ENCODE measurements at regions not wholly inside any gene's neighbourhood (a gene's known extent, or its start where the extent isn't known, plus 50 kb on each side); places are given as distances from the start of the nearest gene placed in this dataset.

- Histone ChIP-seq H3K27ac (ENCODE audit: low read length) (no peak overlapping the region), H3K36me3 (ENCODE audit: low read depth, low read length) (no peaks in the 10 kb centered on the region), H3F3A (ENCODE audit: low read length, unreplicated experiment) (no peaks in the 10 kb centered on the region), H3K9me2 (replicated peaks; ENCODE audit: low read length) (no peaks in the 10 kb centered on the region), H3K9me3 (ENCODE audit: low read length) (no peaks in the 10 kb centered on the region), H3K79me2 (ENCODE audit: low read length) (no peaks in the 10 kb centered on the region), H3K27me3 (ENCODE audit: low read length) (no peaks in the 10 kb centered on the region), H3K4me2 (ENCODE audit: low read length) (no peak overlapping the region), H3K9ac (ENCODE audit: low read length) (no peak overlapping the region), H2AFZ (ENCODE audit: low read length) (no peak overlapping the region), H4K20me1 (ENCODE audit: low read length) (no peaks in the 10 kb centered on the region), H3K4me1 (ENCODE audit: insufficient read depth, low read length) (no peaks in the 10 kb centered on the region), H3K4me3 (ENCODE audit: low read length) (no peak overlapping the region)
- TF ChIP-seq EZH2 (IDR thresholded peaks at IDR 0.05; ENCODE audit: low read length, unreplicated experiment): no peak
- no peak for TF ChIP-seq CTCF (conservative IDR thresholded peaks at IDR 0.05; ENCODE audit: low read depth, low read length)
- no peak for TF ChIP-seq EZH2phosphoT487 (IDR thresholded peaks at IDR 0.05; ENCODE audit: borderline replicate concordance, low read length)
- POLR2A ChIA-PET (ENCODE audit: unreplicated experiment): no interaction called here
- no peak for DNase-seq
- CTCF ChIA-PET: no interaction called here
- no TSS peak for BruUV-seq (replicated peaks)
- ATAC-seq: no peak
- intact Hi-C loops (cut with micrococcal nuclease): no loop called here
Measured at GRCh38 chr22:48592488-48592887, 1235.2 kb downstream of the BRD1 start.

GRCh38 chr22:48592066-48592345 is 1235.7 kb downstream of the BRD1 start:
- Histone ChIP-seq H3K4me3 (ENCODE audit: low read length) (no peak overlapping the region), H3K9me2 (replicated peaks; ENCODE audit: low read length) (no peaks in the 10 kb centered on the region), H3K36me3 (ENCODE audit: low read depth, low read length) (no peaks in the 10 kb centered on the region), H3K4me2 (ENCODE audit: low read length) (no peak overlapping the region), H3K79me2 (ENCODE audit: low read length) (no peaks in the 10 kb centered on the region), H3K9me3 (ENCODE audit: low read length) (no peaks in the 10 kb centered on the region), H2AFZ (ENCODE audit: low read length) (no peak overlapping the region), H3K27me3 (ENCODE audit: low read length) (no peaks in the 10 kb centered on the region), H4K20me1 (ENCODE audit: low read length) (no peaks in the 10 kb centered on the region), H3K4me1 (ENCODE audit: insufficient read depth, low read length) (no peaks in the 10 kb centered on the region), H3K9ac (ENCODE audit: low read length) (no peak overlapping the region), H3K27ac (ENCODE audit: low read length) (no peak overlapping the region), H3F3A (ENCODE audit: low read length, unreplicated experiment) (no peaks in the 10 kb centered on the region)
- DNase-seq (no peak), ATAC-seq (no peak)
- no TSS peak for BruUV-seq (replicated peaks)
- CTCF ChIA-PET: no interaction called here
- intact Hi-C loops (cut with micrococcal nuclease): no loop called here
- no peak for TF ChIP-seq CTCF (conservative IDR thresholded peaks at IDR 0.05; ENCODE audit: low read depth, low read length)
- no peak for TF ChIP-seq EZH2 (IDR thresholded peaks at IDR 0.05; ENCODE audit: low read length, unreplicated experiment)
- no peak for TF ChIP-seq EZH2phosphoT487 (IDR thresholded peaks at IDR 0.05; ENCODE audit: borderline replicate concordance, low read length)
- POLR2A ChIA-PET (ENCODE audit: unreplicated experiment): no interaction called here

GRCh38 chr22:48591286-48592065 is 1236.2 kb downstream of the BRD1 start:
- Histone ChIP-seq H3K9me2 (replicated peaks; ENCODE audit: low read length) (no peaks in the 10 kb centered on the region), H3K27ac (ENCODE audit: low read length) (no peak overlapping the region), H3K79me2 (ENCODE audit: low read length) (no peaks in the 10 kb centered on the region), H3K4me1 (ENCODE audit: insufficient read depth, low read length) (no peaks in the 10 kb centered on the region), H4K20me1 (ENCODE audit: low read length) (no peaks in the 10 kb centered on the region), H3K27me3 (ENCODE audit: low read length) (no peaks in the 10 kb centered on the region), H3K9ac (ENCODE audit: low read length) (no peak overlapping the region), H3K4me3 (ENCODE audit: low read length) (no peak overlapping the region), H2AFZ (ENCODE audit: low read length) (no peak overlapping the region), H3F3A (ENCODE audit: low read length, unreplicated experiment) (no peaks in the 10 kb centered on the region), H3K36me3 (ENCODE audit: low read depth, low read length) (no peaks in the 10 kb centered on the region), H3K9me3 (ENCODE audit: low read length) (no peaks in the 10 kb centered on the region), H3K4me2 (ENCODE audit: low read length) (no peak overlapping the region)
- ATAC-seq: no peak
- intact Hi-C loops (cut with micrococcal nuclease): no loop called here
- CTCF ChIA-PET: no interaction called here
- no TSS peak for BruUV-seq (replicated peaks)
- DNase-seq: no peak
- POLR2A ChIA-PET (ENCODE audit: unreplicated experiment): no interaction called here
- TF ChIP-seq CTCF (conservative IDR thresholded peaks at IDR 0.05; ENCODE audit: low read depth, low read length): no peak
- no peak for TF ChIP-seq EZH2phosphoT487 (IDR thresholded peaks at IDR 0.05; ENCODE audit: borderline replicate concordance, low read length)
- no peak for TF ChIP-seq EZH2 (IDR thresholded peaks at IDR 0.05; ENCODE audit: low read length, unreplicated experiment)

All from PC-3 (cell line).